GM23338 (cell line): ENCODE measurements at regions not wholly inside any gene's neighbourhood (a gene's known extent, or its start where the extent isn't known, plus 50 kb on each side); places are given as distances from the start of the nearest gene placed in this dataset.

Experiments used
- ATAC-seq: fragments of 200-7000 bp; cut with Tn5 transposase; 3 replicates; pipeline ENCODE4 v1.9.1; 2020
- DNase-seq: peaks from one replicate; pipeline ENCODE4 v3.0.0-alpha.2; 2015; ENCODE audit warnings: low spot score
- H2AFZ ChIP-seq: fragments of 200-600 bp; sonication (generic); 2 replicates; pipeline ENCODE4 v1.8.0; 2016; ENCODE audit warnings: antibody characterized with exemption, mild to moderate bottlenecking, moderate library complexity
- H3F3A ChIP-seq: fragments of 200-600 bp; sonication (generic); replicated peaks from 2 replicates; pipeline ENCODE4 v1.8.0; 2017; ENCODE audit warnings: antibody characterized with exemption, mixed run types, low read depth
- H3K27ac ChIP-seq: fragments of 200-600 bp; sonication (generic); 2 replicates; pipeline ENCODE4 v1.6.1; 2016; ENCODE audit warnings: low read depth
- H3K27me3 ChIP-seq: fragments of 200-600 bp; sonication (generic); 2 replicates; pipeline ENCODE4 v1.8.0; 2016; ENCODE audit warnings: mild to moderate bottlenecking, mixed run types, moderate library complexity; ENCODE audit not compliant: insufficient read depth
- H3K36me3 ChIP-seq: fragments of 200-600 bp; sonication (generic); 2 replicates; pipeline ENCODE4 v1.8.0; 2016; ENCODE audit warnings: mild to moderate bottlenecking; ENCODE audit not compliant: insufficient read depth
- H3K4me1 ChIP-seq: fragments of 200-600 bp; sonication (generic); 2 replicates; pipeline ENCODE4 v1.8.0; 2016; ENCODE audit warnings: mild to moderate bottlenecking, moderate library complexity; ENCODE audit not compliant: insufficient read depth
- H3K4me2 ChIP-seq: fragments of 200-600 bp; sonication (generic); 2 replicates; pipeline ENCODE4 v1.7.1; 2017; ENCODE audit warnings: mixed run types
- H3K4me3 ChIP-seq: fragments of 200-600 bp; sonication (generic); 2 replicates; pipeline ENCODE4 v1.6.1; 2016; ENCODE audit warnings: mixed run types
- H3K79me2 ChIP-seq: fragments of 200-600 bp; sonication (generic); replicated peaks from 2 replicates; pipeline ENCODE4 v1.8.0; 2017; ENCODE audit warnings: mild to moderate bottlenecking; ENCODE audit not compliant: insufficient read depth
- H3K9me2 ChIP-seq: fragments of 200-600 bp; sonication (generic); 2 replicates; pipeline ENCODE4 v1.8.0; 2017; ENCODE audit not compliant: insufficient read depth
- H4K20me1 ChIP-seq: fragments of 200-600 bp; sonication (generic); replicated peaks from 2 replicates; pipeline ENCODE4 v1.8.0; 2017; ENCODE audit warnings: mild to moderate bottlenecking; ENCODE audit not compliant: insufficient read depth
- H3K27ac Mint-ChIP-seq: 2 replicates; pipeline ENCODE4 v1.8.0; 2020; ENCODE audit warnings: inconsistent platforms, mild to moderate bottlenecking, moderate library complexity, mixed read lengths
- H3K27me3 Mint-ChIP-seq: 3 replicates; pipeline ENCODE4 v1.8.0; 2022; ENCODE audit warnings: low read depth, mild to moderate bottlenecking, moderate library complexity, mixed read lengths, inconsistent platforms; ENCODE audit not compliant: insufficient read depth, poor library complexity
- H3K36me3 Mint-ChIP-seq: 3 replicates; pipeline ENCODE4 v1.8.0; 2021; ENCODE audit warnings: low read depth, mild to moderate bottlenecking, inconsistent platforms, moderate library complexity, mixed read lengths
- H3K4me1 Mint-ChIP-seq: 3 replicates; pipeline ENCODE4 v1.8.0; 2020; ENCODE audit warnings: mild to moderate bottlenecking, inconsistent platforms, mixed read lengths
- H3K4me3 Mint-ChIP-seq: 3 replicates; pipeline ENCODE4 v1.8.0; 2021; ENCODE audit warnings: moderate library complexity, mild to moderate bottlenecking, inconsistent platforms, mixed read lengths
- H3K9me3 Mint-ChIP-seq: 3 replicates; pipeline ENCODE4 v1.8.0; 2020; ENCODE audit warnings: moderate library complexity, mild to moderate bottlenecking, inconsistent platforms, mixed read lengths
- CREB1 ChIP-seq: fragments of 250-450 bp; sonication (Bioruptor Pico); IDR thresholded peaks from 2 replicates; pipeline ENCODE4 v1.5.0; 2020; ENCODE audit warnings: low read depth, mild to moderate bottlenecking, moderate library complexity
- EZH2 ChIP-seq: fragments of 200-600 bp; sonication (generic); IDR thresholded peaks from one replicate; pipeline ENCODE4 v1.8.0; 2017; ENCODE audit warnings: antibody characterized with exemption, mild to moderate bottlenecking, low read depth; ENCODE audit not compliant: unreplicated experiment
- NANOG ChIP-seq: IDR thresholded peaks from 2 replicates; pipeline ENCODE4 v1.6.1; 2016; ENCODE audit warnings: antibody characterized with exemption, borderline replicate concordance
- REST ChIP-seq: IDR thresholded peaks from one replicate; pipeline ENCODE4 v1.6.1; 2018; ENCODE audit warnings: antibody characterized with exemption; ENCODE audit not compliant: unreplicated experiment
- STAT1 ChIP-seq: IDR thresholded peaks from one replicate; pipeline ENCODE4 v1.6.1; 2016; ENCODE audit warnings: antibody characterized with exemption; ENCODE audit not compliant: unreplicated experiment
- TF ChIP-seq, protein P1 (sequence below), 2 experiments: fragments of 200-600 bp in 1 of 2; sonication (generic) in 1 of 2; conservative IDR thresholded peaks; 2 replicates each; pipeline versions ENCODE4 v1.5.1 to v1.6.1; 2016 to 2017; ENCODE audit warnings: antibody characterized with exemption in 2 of 2, low read depth in 2 of 2, mild to moderate bottlenecking in 2 of 2, moderate library complexity in 1 of 2

- Mint-ChIP-seq H3K27me3 (peaks cover 4% of the 10 kb centered on the region), H3K36me3 (peaks cover 6% of the 10 kb centered on the region; the same call in 1 of the 3 replicates), H3K27ac (no peak overlapping the region), H3K9me3 (peaks cover 15% of the 10 kb centered on the region; the same call in 2 of the 3 replicates), H3K4me3 (no peak overlapping the region), H3K4me1 (no peaks in the 10 kb centered on the region)
- no peaks in the 10 kb centered on the region for H3F3A ChIP-seq
- no peaks in the 10 kb centered on the region for H3K4me1 ChIP-seq
- TF ChIP-seq STAT1 (no peak), EZH2 (no peak), NANOG (no peak), REST (no peak), CREB1 (no peak)
- no peaks in the 10 kb centered on the region for H3K36me3 ChIP-seq
- no peak for DNase-seq
- no peaks in the 10 kb centered on the region; the same call in 1 of the 2 replicates for H3K9me2 ChIP-seq
- H3K4me2 ChIP-seq: no peak overlapping the region
- H4K20me1 ChIP-seq: no peaks in the 10 kb centered on the region
- ATAC-seq: no peak
- H3K27me3 ChIP-seq: no peaks in the 10 kb centered on the region
- no peak overlapping the region for H3K4me3 ChIP-seq
- H3K79me2 ChIP-seq: no peaks in the 10 kb centered on the region
- no peak overlapping the region for H3K27ac ChIP-seq
- H2AFZ ChIP-seq: no peak overlapping the region
Observed at GRCh38 chr1:181160322-181160721, 71.8 kb downstream of the IER5 start.

DNA sequence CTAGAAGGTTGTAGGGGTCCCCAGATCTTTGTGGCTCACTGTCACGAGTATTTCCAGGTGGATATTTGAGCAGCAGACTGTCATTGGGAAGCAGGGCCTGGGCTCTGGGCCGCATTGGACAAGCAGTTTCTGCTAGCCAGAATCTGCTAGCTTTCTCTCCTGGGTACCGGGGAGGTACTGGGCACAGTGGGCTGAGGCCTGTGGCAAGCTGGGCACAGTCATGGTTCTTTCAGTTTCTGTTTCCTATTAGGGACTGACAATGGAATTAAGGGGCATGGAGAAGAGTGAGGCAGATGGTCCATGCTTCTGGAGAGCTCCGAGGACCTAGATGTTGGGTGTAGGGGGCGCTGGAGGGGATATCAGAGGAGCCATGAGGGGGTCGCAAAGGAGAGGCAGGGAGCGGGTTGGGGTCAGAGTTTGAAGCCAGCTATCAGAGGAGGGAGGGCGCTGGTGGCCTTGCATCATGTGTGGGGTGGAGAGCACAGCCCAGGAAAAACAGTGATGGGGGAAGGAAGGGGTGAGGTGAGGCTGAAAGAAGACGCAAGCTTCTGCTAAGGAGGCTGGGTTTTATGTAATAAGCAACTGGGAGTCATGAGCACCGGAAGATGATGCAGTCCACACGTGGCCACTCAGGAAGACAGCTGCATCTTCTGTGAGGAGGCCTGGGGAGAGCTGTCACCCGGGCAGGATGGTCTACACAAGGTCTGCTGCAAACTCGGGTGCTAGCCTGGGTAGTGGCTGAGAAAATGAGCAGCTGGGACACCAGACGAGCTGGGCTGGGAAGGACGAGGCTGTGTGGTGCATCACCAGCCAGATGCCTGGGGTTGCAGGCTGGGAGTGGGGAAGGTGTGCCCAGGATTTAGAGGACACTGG, 72.7 kb downstream of the IER5 start:
- ATAC-seq: no peak
- no peak for DNase-seq
- H3K4me2 ChIP-seq: no peak overlapping the region
- Mint-ChIP-seq H3K36me3 (peaks cover 6% of the 10 kb centered on the region; the same call in 1 of the 3 replicates), H3K27me3 (peaks cover 6% of the 10 kb centered on the region), H3K9me3 (peaks cover 12% of the 10 kb centered on the region; the same call in 2 of the 3 replicates), H3K4me3 (no peak overlapping the region), H3K4me1 (no peaks in the 10 kb centered on the region; the same call in 2 of the 3 replicates), H3K27ac (no peak overlapping the region)
- no peaks in the 10 kb centered on the region for H3K4me1 ChIP-seq
- H3K9me2 ChIP-seq: no peaks in the 10 kb centered on the region; the same call in 1 of the 2 replicates
- no peak overlapping the region; the same call in 1 of the 2 replicates for H2AFZ ChIP-seq
- H3K79me2 ChIP-seq: no peaks in the 10 kb centered on the region
- H3K27ac ChIP-seq: no peak overlapping the region
- no peaks in the 10 kb centered on the region for H3K27me3 ChIP-seq
- no peaks in the 10 kb centered on the region for H3K36me3 ChIP-seq
- TF ChIP-seq, protein P1, sequence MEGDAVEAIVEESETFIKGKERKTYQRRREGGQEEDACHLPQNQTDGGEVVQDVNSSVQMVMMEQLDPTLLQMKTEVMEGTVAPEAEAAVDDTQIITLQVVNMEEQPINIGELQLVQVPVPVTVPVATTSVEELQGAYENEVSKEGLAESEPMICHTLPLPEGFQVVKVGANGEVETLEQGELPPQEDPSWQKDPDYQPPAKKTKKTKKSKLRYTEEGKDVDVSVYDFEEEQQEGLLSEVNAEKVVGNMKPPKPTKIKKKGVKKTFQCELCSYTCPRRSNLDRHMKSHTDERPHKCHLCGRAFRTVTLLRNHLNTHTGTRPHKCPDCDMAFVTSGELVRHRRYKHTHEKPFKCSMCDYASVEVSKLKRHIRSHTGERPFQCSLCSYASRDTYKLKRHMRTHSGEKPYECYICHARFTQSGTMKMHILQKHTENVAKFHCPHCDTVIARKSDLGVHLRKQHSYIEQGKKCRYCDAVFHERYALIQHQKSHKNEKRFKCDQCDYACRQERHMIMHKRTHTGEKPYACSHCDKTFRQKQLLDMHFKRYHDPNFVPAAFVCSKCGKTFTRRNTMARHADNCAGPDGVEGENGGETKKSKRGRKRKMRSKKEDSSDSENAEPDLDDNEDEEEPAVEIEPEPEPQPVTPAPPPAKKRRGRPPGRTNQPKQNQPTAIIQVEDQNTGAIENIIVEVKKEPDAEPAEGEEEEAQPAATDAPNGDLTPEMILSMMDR (conservative IDR thresholded peaks at IDR 0.05; ENCODE audit: low read depth in 2 of 2): peak; percentile 10 to 43; a peak in 1 of 4 replicates
- TF ChIP-seq NANOG: no peak
- H3F3A ChIP-seq: no peaks in the 10 kb centered on the region
- H4K20me1 ChIP-seq: no peaks in the 10 kb centered on the region
- H3K4me3 ChIP-seq: no peak overlapping the region
